ENCODE measurements at regions not wholly inside any gene's neighbourhood (a gene's known extent, or its start where the extent isn't known, plus 50 kb on each side); places are given as distances from the start of the nearest gene placed in this dataset.

DNA sequence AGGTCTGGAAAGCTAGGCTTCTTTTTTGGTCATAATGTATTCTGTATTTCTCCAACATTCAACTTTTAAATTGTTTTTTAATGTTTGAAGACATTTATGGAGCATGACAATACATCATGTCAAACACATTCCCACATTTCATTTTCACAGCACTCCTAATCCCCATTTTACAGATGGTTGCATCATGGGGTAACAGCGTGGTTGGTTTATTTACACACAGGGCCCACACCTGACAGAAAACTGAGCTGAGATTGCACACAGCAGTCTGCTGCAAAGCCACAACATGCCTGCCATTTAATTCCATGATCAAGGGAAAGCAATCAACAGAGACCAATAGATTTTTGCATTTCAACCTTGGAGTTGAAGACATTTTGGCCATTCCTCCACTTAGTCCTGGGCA, 335.7 kb upstream of the MGAT5 start:
- Histone ChIP-seq H3K9me3 (replicated peaks; ENCODE audit: control insufficient read depth, insufficient read depth, low read length) (no peaks in the 10 kb centered on the region), H3K9ac (ENCODE audit: control insufficient read depth, insufficient read depth, low read length) (no peak overlapping the region), H2AFZ (ENCODE audit: control insufficient read depth, low read depth, low read length) (no peak overlapping the region), H3K27ac (ENCODE audit: control insufficient read depth, insufficient read depth) (no peak overlapping the region), H3K79me2 (ENCODE audit: control insufficient read depth, insufficient read depth, low read length) (no peaks in the 10 kb centered on the region), H3K4me3 (no peak overlapping the region), H3K4me2 (ENCODE audit: control insufficient read depth, insufficient read depth) (no peak overlapping the region), H3K27me3 (replicated peaks in 1 of 2; ENCODE audit: control insufficient read depth in 2 of 2, insufficient read depth in 2 of 2, low read length in 1 of 2) (no peaks in the 10 kb centered on the region), H3K4me1 (ENCODE audit: control insufficient read depth, insufficient read depth, low read length) (no peaks in the 10 kb centered on the region), H4K20me1 (ENCODE audit: control insufficient read depth, insufficient read depth) (no peaks in the 10 kb centered on the region), H3K36me3 (ENCODE audit: control insufficient read depth in 2 of 2, insufficient read depth in 2 of 2, low read length in 1 of 2) (no peaks in the 10 kb centered on the region)
- ChIA-PET POLR2A (interaction anchor here (0.6 kb wide), 1 partner anchor 11 kb away, joined by 3 read pairs; no protein-coding TSS in a partner anchor), RAD21 (ENCODE audit: unreplicated experiment) (no interaction called here), CTCF (interaction anchor here (0.5 kb wide), 1 partner anchor 80 kb away, joined by 3 read pairs; no protein-coding TSS in a partner anchor), SMC1A (ENCODE audit: uncharacterized antibody, unreplicated experiment) (no interaction called here)
- WGBS (ENCODE audit: insufficient coverage, insufficient replicate concordance, low lambda C conversion rate, missing lambda C conversion rate): 0% methylated on average over 1 of the region's 1 CpG
- no peak for TF ChIP-seq SUZ12 (IDR thresholded peaks at IDR 0.05; ENCODE audit: unreplicated experiment)
- no peak for TF ChIP-seq CREM (IDR thresholded peaks at IDR 0.05; ENCODE audit: low read depth)
- TF ChIP-seq, protein P1, sequence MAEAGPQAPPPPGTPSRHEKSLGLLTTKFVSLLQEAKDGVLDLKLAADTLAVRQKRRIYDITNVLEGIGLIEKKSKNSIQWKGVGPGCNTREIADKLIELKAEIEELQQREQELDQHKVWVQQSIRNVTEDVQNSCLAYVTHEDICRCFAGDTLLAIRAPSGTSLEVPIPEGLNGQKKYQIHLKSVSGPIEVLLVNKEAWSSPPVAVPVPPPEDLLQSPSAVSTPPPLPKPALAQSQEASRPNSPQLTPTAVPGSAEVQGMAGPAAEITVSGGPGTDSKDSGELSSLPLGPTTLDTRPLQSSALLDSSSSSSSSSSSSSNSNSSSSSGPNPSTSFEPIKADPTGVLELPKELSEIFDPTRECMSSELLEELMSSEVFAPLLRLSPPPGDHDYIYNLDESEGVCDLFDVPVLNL (IDR thresholded peaks at IDR 0.05; ENCODE audit: low read depth, low read length): no peak
- ATAC-seq: no peak
- intact Hi-C loops (cut with micrococcal nuclease; ENCODE audit: unreplicated experiment) (no loop called here), in situ Hi-C loops (cut with MboI) (no loop called here)
- BruUV-seq (replicated peaks): no TSS peak
- no peak for DNase-seq (ENCODE audit: low read depth, low spot score)
- FAIRE-seq: no peak

DNA sequence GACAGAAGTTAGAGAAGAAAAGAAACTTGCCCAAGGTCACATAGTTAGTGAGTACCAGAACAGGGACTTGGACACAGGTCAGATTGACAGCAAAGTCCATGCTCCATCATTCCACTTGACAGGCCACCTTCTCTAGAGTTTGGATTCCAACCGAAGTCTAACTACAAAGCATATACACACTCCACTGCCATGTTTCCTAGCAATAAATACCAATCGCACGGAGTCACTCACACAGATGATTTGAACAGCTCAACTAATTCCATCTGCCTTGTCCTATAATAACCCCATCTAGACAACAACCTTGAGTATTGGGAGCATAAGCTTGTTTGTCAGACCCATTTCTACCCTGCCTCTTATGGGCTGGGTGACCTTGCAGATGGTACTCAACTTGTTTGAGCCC, 334.6 kb upstream of the MGAT5 start:
- no peaks in the 10 kb centered on the region for H3K36me3 ChIP-seq (ENCODE audit: control insufficient read depth in 2 of 2, insufficient read depth in 2 of 2, low read length in 1 of 2)
- FAIRE-seq (no peak), ATAC-seq (no peak), DNase-seq (ENCODE audit: low read depth, low spot score) (no peak)
- no peaks in the 10 kb centered on the region for H3K79me2 ChIP-seq (ENCODE audit: control insufficient read depth, insufficient read depth, low read length)
- no peak overlapping the region for H2AFZ ChIP-seq (ENCODE audit: control insufficient read depth, low read depth, low read length)
- intact Hi-C loops (cut with micrococcal nuclease; ENCODE audit: unreplicated experiment): no loop called here
- no peaks in the 10 kb centered on the region for H3K9me3 ChIP-seq (replicated peaks; ENCODE audit: control insufficient read depth, insufficient read depth, low read length)
- no peaks in the 10 kb centered on the region for H4K20me1 ChIP-seq (ENCODE audit: control insufficient read depth, insufficient read depth)
- ChIA-PET CTCF (interaction anchor here (1.7 kb wide), 1 partner anchor 12 kb away, joined by 5 read pairs; no protein-coding TSS in a partner anchor), RAD21 (ENCODE audit: unreplicated experiment) (no interaction called here), SMC1A (ENCODE audit: uncharacterized antibody, unreplicated experiment) (interaction anchor here (0.7 kb wide), 1 partner anchor 10 kb away, joined by 3 read pairs; no protein-coding TSS in a partner anchor), POLR2A (no interaction called here)
- 41% methylated on average over 3 of the region's 3 CpGs for WGBS (ENCODE audit: insufficient coverage, insufficient replicate concordance, low lambda C conversion rate, missing lambda C conversion rate)
- in situ Hi-C loops (cut with MboI): no loop called here
- no peak overlapping the region for H3K27ac ChIP-seq (ENCODE audit: control insufficient read depth, insufficient read depth)
- H3K4me1 ChIP-seq (ENCODE audit: control insufficient read depth, insufficient read depth, low read length): no peaks in the 10 kb centered on the region
- TF ChIP-seq SMC3 (IDR thresholded peaks at IDR 0.05; ENCODE audit: borderline replicate concordance, low read length): no peak
- TF ChIP-seq, protein P2, sequence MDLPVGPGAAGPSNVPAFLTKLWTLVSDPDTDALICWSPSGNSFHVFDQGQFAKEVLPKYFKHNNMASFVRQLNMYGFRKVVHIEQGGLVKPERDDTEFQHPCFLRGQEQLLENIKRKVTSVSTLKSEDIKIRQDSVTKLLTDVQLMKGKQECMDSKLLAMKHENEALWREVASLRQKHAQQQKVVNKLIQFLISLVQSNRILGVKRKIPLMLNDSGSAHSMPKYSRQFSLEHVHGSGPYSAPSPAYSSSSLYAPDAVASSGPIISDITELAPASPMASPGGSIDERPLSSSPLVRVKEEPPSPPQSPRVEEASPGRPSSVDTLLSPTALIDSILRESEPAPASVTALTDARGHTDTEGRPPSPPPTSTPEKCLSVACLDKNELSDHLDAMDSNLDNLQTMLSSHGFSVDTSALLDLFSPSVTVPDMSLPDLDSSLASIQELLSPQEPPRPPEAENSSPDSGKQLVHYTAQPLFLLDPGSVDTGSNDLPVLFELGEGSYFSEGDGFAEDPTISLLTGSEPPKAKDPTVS (IDR thresholded peaks at IDR 0.05; ENCODE audit: low read depth, low read length): no peak
- TF ChIP-seq, protein P3, sequence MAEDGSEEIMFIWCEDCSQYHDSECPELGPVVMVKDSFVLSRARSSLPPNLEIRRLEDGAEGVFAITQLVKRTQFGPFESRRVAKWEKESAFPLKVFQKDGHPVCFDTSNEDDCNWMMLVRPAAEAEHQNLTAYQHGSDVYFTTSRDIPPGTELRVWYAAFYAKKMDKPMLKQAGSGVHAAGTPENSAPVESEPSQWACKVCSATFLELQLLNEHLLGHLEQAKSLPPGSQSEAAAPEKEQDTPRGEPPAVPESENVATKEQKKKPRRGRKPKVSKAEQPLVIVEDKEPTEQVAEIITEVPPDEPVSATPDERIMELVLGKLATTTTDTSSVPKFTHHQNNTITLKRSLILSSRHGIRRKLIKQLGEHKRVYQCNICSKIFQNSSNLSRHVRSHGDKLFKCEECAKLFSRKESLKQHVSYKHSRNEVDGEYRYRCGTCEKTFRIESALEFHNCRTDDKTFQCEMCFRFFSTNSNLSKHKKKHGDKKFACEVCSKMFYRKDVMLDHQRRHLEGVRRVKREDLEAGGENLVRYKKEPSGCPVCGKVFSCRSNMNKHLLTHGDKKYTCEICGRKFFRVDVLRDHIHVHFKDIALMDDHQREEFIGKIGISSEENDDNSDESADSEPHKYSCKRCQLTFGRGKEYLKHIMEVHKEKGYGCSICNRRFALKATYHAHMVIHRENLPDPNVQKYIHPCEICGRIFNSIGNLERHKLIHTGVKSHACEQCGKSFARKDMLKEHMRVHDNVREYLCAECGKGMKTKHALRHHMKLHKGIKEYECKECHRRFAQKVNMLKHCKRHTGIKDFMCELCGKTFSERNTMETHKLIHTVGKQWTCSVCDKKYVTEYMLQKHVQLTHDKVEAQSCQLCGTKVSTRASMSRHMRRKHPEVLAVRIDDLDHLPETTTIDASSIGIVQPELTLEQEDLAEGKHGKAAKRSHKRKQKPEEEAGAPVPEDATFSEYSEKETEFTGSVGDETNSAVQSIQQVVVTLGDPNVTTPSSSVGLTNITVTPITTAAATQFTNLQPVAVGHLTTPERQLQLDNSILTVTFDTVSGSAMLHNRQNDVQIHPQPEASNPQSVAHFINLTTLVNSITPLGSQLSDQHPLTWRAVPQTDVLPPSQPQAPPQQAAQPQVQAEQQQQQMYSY (CRISPR knock-in tag; IDR thresholded peaks at IDR 0.05): no peak
- TF ChIP-seq ZSCAN29 (IDR thresholded peaks at IDR 0.05): no peak
- no peak for TF ChIP-seq SMAD5 (IDR thresholded peaks at IDR 0.05; ENCODE audit: low read depth)
- TF ChIP-seq RELA (IDR thresholded peaks at IDR 0.05; ENCODE audit: borderline replicate concordance, partially characterized antibody): no peak
- no peak for TF ChIP-seq KDM1A (IDR thresholded peaks at IDR 0.05; ENCODE audit: borderline replicate concordance)
- TF ChIP-seq, protein P4, sequence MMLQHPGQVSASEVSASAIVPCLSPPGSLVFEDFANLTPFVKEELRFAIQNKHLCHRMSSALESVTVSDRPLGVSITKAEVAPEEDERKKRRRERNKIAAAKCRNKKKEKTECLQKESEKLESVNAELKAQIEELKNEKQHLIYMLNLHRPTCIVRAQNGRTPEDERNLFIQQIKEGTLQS (IDR thresholded peaks at IDR 0.05; ENCODE audit: borderline replicate concordance, extremely low read depth, low read depth, low read length): no peak
- no peak for TF ChIP-seq BACH1 (IDR thresholded peaks at IDR 0.05; ENCODE audit: borderline replicate concordance)
- no TSS peak for BruUV-seq (replicated peaks)
- H3K4me2 ChIP-seq (ENCODE audit: control insufficient read depth, insufficient read depth): no peak overlapping the region
- H3K4me3 ChIP-seq: no peak overlapping the region
- no peak overlapping the region for H3K9ac ChIP-seq (ENCODE audit: control insufficient read depth, insufficient read depth, low read length)
- no peaks in the 10 kb centered on the region for H3K27me3 ChIP-seq (replicated peaks in 1 of 2; ENCODE audit: control insufficient read depth in 2 of 2, insufficient read depth in 2 of 2, low read length in 1 of 2)

Measured in GM12878 (cell line).